Activated T-helper 17 cell treated with anti-CD3 and anti-CD28 coated beads, Interleukin-2, amount 50 U/mL, for 72 hours (primary cell): ENCODE measurements at regions not wholly inside any gene's neighbourhood (a gene's known extent, or its start where the extent isn't known, plus 50 kb on each side); places are given as distances from the start of the nearest gene placed in this dataset.
"Not testable (repeated sequence)": the region's sequence is repeated elsewhere in the genome, so short reads cannot be mapped to it uniquely, and the experiment has no call there.

Experiments
- ATAC-seq: fragments of 150-1000 bp; cut with Tn5 transposase; replicated peaks from 2 replicates; pipeline ENCODE4 v1.10.0; 2021; ENCODE audit warnings: mild to moderate bottlenecking, moderate library complexity
- H3K27ac Mint-ChIP-seq: one replicate; pipeline ENCODE4 v1.8.0; 2022; ENCODE audit warnings: mixed read lengths
- H3K27me3 Mint-ChIP-seq: one replicate; pipeline ENCODE4 v1.8.0; 2022; ENCODE audit warnings: mixed read lengths
- H3K36me3 Mint-ChIP-seq: one replicate; pipeline ENCODE4 v1.8.0; 2022; ENCODE audit warnings: low read depth, mild to moderate bottlenecking, mixed read lengths
- H3K4me1 Mint-ChIP-seq: one replicate; pipeline ENCODE4 v1.8.0; 2022; ENCODE audit warnings: mixed read lengths
- H3K4me3 Mint-ChIP-seq: one replicate; pipeline ENCODE4 v1.8.0; 2022; ENCODE audit warnings: mild to moderate bottlenecking, mixed read lengths
- H3K9me3 Mint-ChIP-seq: one replicate; pipeline ENCODE4 v1.8.0; 2022; ENCODE audit warnings: mixed read lengths

DNA sequence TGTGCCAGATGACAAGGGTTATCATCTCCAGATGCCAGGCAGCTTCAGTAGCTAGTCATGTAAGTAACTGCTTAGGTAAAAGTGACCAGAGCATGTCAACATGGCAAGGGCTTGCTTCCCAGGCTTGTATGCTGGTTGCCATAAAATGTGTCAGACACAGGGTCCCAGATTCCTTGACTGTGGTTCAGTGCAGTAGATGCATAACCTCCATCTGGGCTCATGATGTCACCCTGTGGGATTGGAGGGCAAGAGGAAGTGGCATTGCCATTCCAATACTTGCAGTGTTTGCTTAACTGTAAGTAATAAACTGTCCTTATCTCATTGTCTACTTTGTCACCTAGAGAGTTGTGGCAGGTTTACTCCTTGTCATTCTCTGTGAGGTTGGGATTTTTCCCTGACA is 226.8 kb downstream of the PCDH17 start:
- H3K4me3 Mint-ChIP-seq = no peak overlapping the region
- no peak for ATAC-seq
- H3K4me1 Mint-ChIP-seq = no peaks in the 10 kb centered on the region
- H3K9me3 Mint-ChIP-seq = no peaks in the 10 kb centered on the region
- H3K27me3 Mint-ChIP-seq = no peaks in the 10 kb centered on the region
- no peaks in the 10 kb centered on the region for H3K36me3 Mint-ChIP-seq
- no peak overlapping the region for H3K27ac Mint-ChIP-seq

DNA sequence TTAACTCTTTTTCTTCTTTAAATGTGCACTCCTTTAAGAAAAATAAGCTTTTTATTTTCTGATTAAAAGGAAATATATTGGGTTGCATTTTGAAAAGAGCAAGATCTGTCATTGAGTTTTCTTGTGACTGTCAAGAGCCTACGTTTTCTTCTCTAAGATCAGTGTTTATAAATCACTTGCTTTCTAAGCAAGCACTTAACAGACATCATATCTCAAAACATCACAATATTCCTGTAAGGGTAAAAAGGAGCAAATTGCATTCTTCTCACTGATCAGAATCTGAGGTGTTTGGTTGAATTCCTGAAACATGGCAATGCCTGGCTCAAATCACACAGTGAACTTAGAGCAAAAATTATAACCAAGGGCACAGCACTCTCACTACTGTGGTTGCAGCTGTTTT is 231.3 kb downstream of the PCDH17 start:
- Mint-ChIP-seq H3K4me3 (no peak overlapping the region), H3K27ac (no peak overlapping the region), H3K36me3 (no peaks in the 10 kb centered on the region), H3K4me1 (no peaks in the 10 kb centered on the region), H3K27me3 (no peaks in the 10 kb centered on the region), H3K9me3 (peaks cover under 1% of the 10 kb centered on the region)
- no peak for ATAC-seq

DNA sequence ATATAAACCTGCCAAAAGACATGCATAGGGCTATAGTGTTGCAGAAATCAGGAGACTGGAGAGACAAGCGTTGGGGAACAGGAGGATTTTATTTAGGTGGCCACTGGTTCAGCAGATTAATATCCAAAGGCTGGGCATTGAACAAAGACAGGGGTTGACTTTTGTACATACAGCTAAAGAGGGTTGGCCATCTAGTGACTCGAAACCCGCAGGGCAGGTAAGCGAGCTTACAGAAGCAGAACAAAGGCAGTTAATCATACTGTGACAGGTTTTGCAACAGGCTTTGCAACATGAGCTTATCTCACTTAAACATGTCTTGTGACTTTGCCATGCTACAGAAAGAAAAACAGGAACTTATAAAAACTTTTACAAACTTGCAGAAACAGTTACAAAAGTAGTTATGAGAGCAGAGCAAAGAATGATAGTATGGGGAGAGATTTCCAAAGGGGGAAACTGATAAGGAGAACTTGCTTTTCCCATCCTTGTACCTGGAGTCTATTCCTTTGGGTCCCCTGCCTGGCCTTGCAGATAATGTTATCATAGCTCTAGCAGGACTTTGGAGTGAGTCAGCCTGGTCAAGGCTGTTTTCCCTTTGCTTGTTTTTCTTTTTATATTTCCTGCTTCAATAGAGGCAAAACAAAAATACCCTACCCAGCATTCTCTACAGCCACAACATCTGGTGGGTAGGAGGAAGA is 234.2 kb downstream of the PCDH17 start:
- Mint-ChIP-seq H3K36me3 (no peaks in the 10 kb centered on the region), H3K4me1 (no peaks in the 10 kb centered on the region), H3K4me3 (no peak overlapping the region), H3K27me3 (no peaks in the 10 kb centered on the region), H3K27ac (no peak overlapping the region), H3K9me3 (peaks cover 3% of the 10 kb centered on the region)
- no peak for ATAC-seq

GRCh38 chr13:57874530-57874929 is 243.0 kb downstream of the PCDH17 start:
- Mint-ChIP-seq H3K27ac (no peak overlapping the region), H3K36me3 (no peaks in the 10 kb centered on the region), H3K27me3 (no peaks in the 10 kb centered on the region), H3K4me1 (no peaks in the 10 kb centered on the region), H3K4me3 (no peak overlapping the region), H3K9me3 (peaks cover 5% of the 10 kb centered on the region)
- no peak for ATAC-seq

GRCh38 chr13:57877601-57878000 is 246.1 kb downstream of the PCDH17 start:
- no peaks in the 10 kb centered on the region for H3K27me3 Mint-ChIP-seq
- peaks cover 11% of the 10 kb centered on the region for H3K9me3 Mint-ChIP-seq
- no peak for ATAC-seq
- no peak overlapping the region for H3K27ac Mint-ChIP-seq
- H3K4me3 Mint-ChIP-seq = no peak overlapping the region
- H3K4me1 Mint-ChIP-seq = no peaks in the 10 kb centered on the region
- no peaks in the 10 kb centered on the region for H3K36me3 Mint-ChIP-seq

DNA sequence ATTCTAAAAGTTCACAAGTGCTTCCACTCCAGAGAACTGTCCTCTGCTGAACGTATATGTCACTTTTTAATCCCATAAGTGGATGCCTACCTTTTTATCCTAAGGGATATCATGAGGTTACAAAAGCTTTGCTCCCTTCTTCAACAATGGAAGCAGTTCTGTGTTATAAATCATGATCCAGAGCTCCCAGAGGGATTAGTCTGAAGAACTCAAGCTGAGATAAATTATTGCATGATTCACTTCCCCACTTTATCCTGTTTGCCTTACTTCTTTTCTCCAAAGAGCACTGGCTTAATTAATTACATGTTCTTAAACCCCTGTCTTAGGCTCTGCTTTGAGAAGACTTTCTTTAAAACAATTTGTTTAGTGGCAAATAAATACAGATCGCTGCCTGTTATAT is 246.7 kb downstream of the PCDH17 start:
- Mint-ChIP-seq H3K36me3 (no peaks in the 10 kb centered on the region), H3K4me3 (no peak overlapping the region), H3K27me3 (no peaks in the 10 kb centered on the region), H3K4me1 (no peaks in the 10 kb centered on the region), H3K9me3 (peaks cover 11% of the 10 kb centered on the region), H3K27ac (no peak overlapping the region)
- ATAC-seq = no peak

- Mint-ChIP-seq H3K36me3 (no peaks in the 10 kb centered on the region), H3K4me3 (no peak overlapping the region), H3K4me1 (no peaks in the 10 kb centered on the region), H3K27ac (no peak overlapping the region), H3K27me3 (no peaks in the 10 kb centered on the region), H3K9me3 (peaks cover 7% of the 10 kb centered on the region)
- no peak for ATAC-seq
Observed at GRCh38 chr13:57897225-57897624, 265.7 kb downstream of the PCDH17 start.

- Mint-ChIP-seq H3K36me3 (no peaks in the 10 kb centered on the region), H3K9me3 (peaks cover 7% of the 10 kb centered on the region), H3K27me3 (no peaks in the 10 kb centered on the region), H3K27ac (no peak overlapping the region), H3K4me3 (no peak overlapping the region), H3K4me1 (no peaks in the 10 kb centered on the region)
- ATAC-seq = no peak
Observed at GRCh38 chr13:57899096-57899495, 267.6 kb downstream of the PCDH17 start.

DNA sequence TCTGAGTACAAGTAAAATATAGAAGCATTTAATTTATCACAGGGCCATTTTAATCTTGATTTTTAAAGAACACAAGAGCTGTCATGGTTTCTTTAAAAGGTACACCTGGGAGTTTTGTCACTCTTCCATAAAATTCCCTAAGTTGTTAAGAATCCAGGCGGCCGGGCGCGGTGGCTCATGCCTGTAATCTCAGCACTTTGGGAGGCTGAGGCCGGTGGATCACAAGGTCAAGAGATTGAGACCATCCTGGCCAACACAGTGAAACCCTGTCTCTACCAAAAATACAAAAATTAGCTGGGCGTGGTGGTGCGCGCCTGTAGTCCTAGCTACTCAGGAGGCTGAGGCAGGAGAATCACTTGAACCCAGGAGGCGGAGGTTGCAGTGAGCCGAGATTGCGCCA is 278.3 kb downstream of the PCDH17 start:
- ATAC-seq, H3K4me1 Mint-ChIP-seq, H3K27ac Mint-ChIP-seq, H3K36me3 Mint-ChIP-seq, H3K9me3 Mint-ChIP-seq, H3K4me3 Mint-ChIP-seq, H3K27me3 Mint-ChIP-seq: not testable (repeated sequence)

GRCh38 chr13:57918086-57918485 is 286.5 kb downstream of the PCDH17 start:
- Mint-ChIP-seq H3K9me3 (no peaks in the 10 kb centered on the region), H3K36me3 (no peaks in the 10 kb centered on the region), H3K27ac (no peak overlapping the region), H3K4me1 (no peaks in the 10 kb centered on the region), H3K27me3 (no peaks in the 10 kb centered on the region), H3K4me3 (no peak overlapping the region)
- no peak for ATAC-seq

DNA sequence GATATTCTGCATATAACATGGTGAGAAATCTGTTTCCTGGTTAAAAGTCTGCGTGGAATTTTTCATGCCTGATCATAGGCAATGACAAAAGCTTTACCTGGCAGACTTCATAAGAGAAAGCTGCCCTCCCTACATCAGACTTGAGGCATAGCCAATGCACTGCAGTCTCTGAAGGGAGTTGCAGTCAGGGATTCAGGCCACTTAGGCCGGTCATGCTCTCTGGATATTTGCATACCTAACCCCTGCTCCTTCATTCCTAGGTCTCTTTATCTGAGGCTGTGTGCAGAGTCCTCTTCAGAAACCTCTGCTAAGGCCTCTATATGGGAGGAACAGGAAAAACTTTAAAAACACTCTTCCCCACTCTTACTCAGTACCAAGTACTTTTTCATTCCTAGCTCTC is 287.4 kb downstream of the PCDH17 start:
- no peak for ATAC-seq
- Mint-ChIP-seq H3K27me3 (no peaks in the 10 kb centered on the region), H3K4me1 (no peaks in the 10 kb centered on the region), H3K27ac (no peak overlapping the region), H3K9me3 (no peaks in the 10 kb centered on the region), H3K4me3 (no peak overlapping the region), H3K36me3 (no peaks in the 10 kb centered on the region)

- Mint-ChIP-seq H3K27me3 (no peaks in the 10 kb centered on the region), H3K27ac (no peak overlapping the region), H3K4me1 (no peaks in the 10 kb centered on the region), H3K4me3 (no peak overlapping the region), H3K9me3 (peaks cover 3% of the 10 kb centered on the region), H3K36me3 (no peaks in the 10 kb centered on the region)
- no peak for ATAC-seq
Observed at GRCh38 chr13:57925250-57925649, 293.7 kb downstream of the PCDH17 start.

DNA sequence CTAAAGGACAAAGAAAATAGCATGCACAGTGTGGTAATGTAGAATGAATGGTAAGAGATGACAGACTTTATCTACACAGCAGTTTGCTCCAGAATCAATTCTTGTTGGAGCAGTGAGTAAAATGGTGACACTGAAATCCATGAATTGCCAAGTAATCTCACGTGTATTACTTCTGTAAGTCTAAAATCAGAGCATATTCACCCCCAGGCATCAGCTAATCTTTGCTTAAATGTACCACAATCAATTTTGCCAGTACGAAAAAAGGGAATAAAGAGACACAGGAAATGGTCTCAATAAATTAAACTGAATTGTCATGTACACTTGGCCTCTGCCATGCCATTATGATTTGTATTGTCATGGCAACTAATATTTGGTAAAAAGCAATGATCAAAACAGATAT is 294.2 kb downstream of the PCDH17 start:
- no peaks in the 10 kb centered on the region for H3K36me3 Mint-ChIP-seq
- no peak overlapping the region for H3K4me3 Mint-ChIP-seq
- ATAC-seq = no peak
- no peaks in the 10 kb centered on the region for H3K27me3 Mint-ChIP-seq
- peaks cover 3% of the 10 kb centered on the region for H3K9me3 Mint-ChIP-seq
- H3K27ac Mint-ChIP-seq = no peak overlapping the region
- no peaks in the 10 kb centered on the region for H3K4me1 Mint-ChIP-seq

GRCh38 chr13:57932061-57932460 is 300.5 kb downstream of the PCDH17 start:
- Mint-ChIP-seq H3K9me3 (peaks cover 3% of the 10 kb centered on the region), H3K4me3 (no peak overlapping the region), H3K4me1 (no peaks in the 10 kb centered on the region), H3K27me3 (no peaks in the 10 kb centered on the region), H3K36me3 (no peaks in the 10 kb centered on the region), H3K27ac (no peak overlapping the region)
- no peak for ATAC-seq

DNA sequence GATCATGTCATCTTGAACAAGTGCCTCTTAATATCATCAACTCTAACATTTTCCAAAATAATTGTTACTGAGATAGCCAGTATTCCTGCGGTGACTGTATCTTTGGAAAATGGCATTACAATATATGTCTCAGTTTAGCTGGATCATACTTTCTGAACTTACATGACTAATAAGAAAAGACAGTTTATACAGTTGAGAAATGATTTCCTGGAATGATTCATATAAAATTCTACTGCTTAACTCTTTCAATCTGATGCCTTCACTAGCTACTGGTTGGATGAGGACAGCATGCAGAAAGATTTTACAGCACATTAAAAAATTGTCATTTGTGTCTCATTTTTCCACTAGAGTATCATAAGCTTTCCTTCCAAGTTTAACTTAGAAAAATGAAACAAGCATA is 302.1 kb downstream of the PCDH17 start:
- no peaks in the 10 kb centered on the region for H3K4me1 Mint-ChIP-seq
- H3K36me3 Mint-ChIP-seq = no peaks in the 10 kb centered on the region
- H3K9me3 Mint-ChIP-seq = no peaks in the 10 kb centered on the region
- ATAC-seq = no peak
- H3K27ac Mint-ChIP-seq = no peak overlapping the region
- no peaks in the 10 kb centered on the region for H3K27me3 Mint-ChIP-seq
- no peak overlapping the region for H3K4me3 Mint-ChIP-seq

- Mint-ChIP-seq H3K36me3 (no peaks in the 10 kb centered on the region), H3K4me3 (no peak overlapping the region), H3K27ac (no peak overlapping the region), H3K9me3 (peaks cover 3% of the 10 kb centered on the region), H3K4me1 (no peaks in the 10 kb centered on the region), H3K27me3 (no peaks in the 10 kb centered on the region)
- no peak for ATAC-seq
Observed at GRCh38 chr13:57935965-57936364, 304.4 kb downstream of the PCDH17 start.
